HFFc6 (cell line): ENCODE measurements at regions not wholly inside any gene's neighbourhood (a gene's known extent, or its start where the extent isn't known, plus 50 kb on each side); places are given as distances from the start of the nearest gene placed in this dataset.

ENCODE experiments used
- DNase-seq: peaks from one replicate; pipeline ENCODE4 v3.0.0-alpha.2; 2018
- H3K27ac Mint-ChIP-seq: 2 replicates; pipeline ENCODE4 v1.8.0; 2020; ENCODE audit warnings: mild to moderate bottlenecking, mixed read lengths
- H3K27me3 Mint-ChIP-seq: 2 replicates; pipeline ENCODE4 v1.8.0; 2021; ENCODE audit warnings: mild to moderate bottlenecking, moderate library complexity, mixed read lengths; ENCODE audit not compliant: insufficient read depth
- H3K36me3 Mint-ChIP-seq: 2 replicates; pipeline ENCODE4 v1.8.0; 2021; ENCODE audit warnings: low read depth, mixed read lengths
- H3K4me1 Mint-ChIP-seq: 2 replicates; pipeline ENCODE4 v1.8.0; 2020; ENCODE audit warnings: low read depth, mixed read lengths
- H3K4me3 Mint-ChIP-seq: 2 replicates; pipeline ENCODE4 v1.8.0; 2020; ENCODE audit warnings: mild to moderate bottlenecking, moderate library complexity, mixed read lengths
- H3K9me3 Mint-ChIP-seq: 2 replicates; pipeline ENCODE4 v1.8.0; 2020; ENCODE audit warnings: mild to moderate bottlenecking, mixed read lengths
- TF ChIP-seq, protein P1 (sequence below): fragments of 200-600 bp; sonication (generic); IDR thresholded peaks from 2 replicates; pipeline ENCODE4 v1.5.0; 2021; ENCODE audit warnings: antibody characterized with exemption, mild to moderate bottlenecking

DNA sequence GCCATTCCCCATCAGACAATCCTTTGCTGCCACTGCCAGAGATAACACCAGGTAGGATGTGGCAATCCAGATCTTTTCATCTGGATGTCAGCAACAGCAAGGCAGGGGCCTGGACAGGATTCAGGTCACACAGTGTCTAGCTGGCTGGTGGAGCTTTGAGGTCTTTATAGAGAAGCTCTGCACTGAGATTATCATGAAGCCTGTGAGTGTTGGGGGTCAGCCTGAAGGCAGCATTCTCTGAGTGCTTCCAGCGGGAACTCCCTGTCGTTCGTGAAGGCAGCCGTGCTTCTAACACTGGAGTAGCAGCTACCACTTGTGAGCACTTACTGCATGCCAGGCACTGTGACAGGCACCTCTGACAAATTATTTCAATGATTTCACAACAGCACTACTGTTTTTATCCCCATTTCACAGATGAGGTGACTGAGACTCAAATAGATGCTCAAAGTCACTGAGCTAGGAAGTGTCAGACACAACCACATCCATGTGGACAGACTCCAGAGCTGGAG, 85.7 kb downstream of the SEMA4F start:
- no peak for DNase-seq
- TF ChIP-seq, protein P1, sequence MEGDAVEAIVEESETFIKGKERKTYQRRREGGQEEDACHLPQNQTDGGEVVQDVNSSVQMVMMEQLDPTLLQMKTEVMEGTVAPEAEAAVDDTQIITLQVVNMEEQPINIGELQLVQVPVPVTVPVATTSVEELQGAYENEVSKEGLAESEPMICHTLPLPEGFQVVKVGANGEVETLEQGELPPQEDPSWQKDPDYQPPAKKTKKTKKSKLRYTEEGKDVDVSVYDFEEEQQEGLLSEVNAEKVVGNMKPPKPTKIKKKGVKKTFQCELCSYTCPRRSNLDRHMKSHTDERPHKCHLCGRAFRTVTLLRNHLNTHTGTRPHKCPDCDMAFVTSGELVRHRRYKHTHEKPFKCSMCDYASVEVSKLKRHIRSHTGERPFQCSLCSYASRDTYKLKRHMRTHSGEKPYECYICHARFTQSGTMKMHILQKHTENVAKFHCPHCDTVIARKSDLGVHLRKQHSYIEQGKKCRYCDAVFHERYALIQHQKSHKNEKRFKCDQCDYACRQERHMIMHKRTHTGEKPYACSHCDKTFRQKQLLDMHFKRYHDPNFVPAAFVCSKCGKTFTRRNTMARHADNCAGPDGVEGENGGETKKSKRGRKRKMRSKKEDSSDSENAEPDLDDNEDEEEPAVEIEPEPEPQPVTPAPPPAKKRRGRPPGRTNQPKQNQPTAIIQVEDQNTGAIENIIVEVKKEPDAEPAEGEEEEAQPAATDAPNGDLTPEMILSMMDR, result no peak
- Mint-ChIP-seq H3K4me1 (peaks cover 61% of the 10 kb centered on the region), H3K4me3 (no peak overlapping the region), H3K27me3 (no peaks in the 10 kb centered on the region; the same call in 1 of the 2 replicates), H3K9me3 (peaks cover 14% of the 10 kb centered on the region), H3K27ac (peak overlapping the region; percentile 86), H3K36me3 (peaks cover 14% of the 10 kb centered on the region)

DNA sequence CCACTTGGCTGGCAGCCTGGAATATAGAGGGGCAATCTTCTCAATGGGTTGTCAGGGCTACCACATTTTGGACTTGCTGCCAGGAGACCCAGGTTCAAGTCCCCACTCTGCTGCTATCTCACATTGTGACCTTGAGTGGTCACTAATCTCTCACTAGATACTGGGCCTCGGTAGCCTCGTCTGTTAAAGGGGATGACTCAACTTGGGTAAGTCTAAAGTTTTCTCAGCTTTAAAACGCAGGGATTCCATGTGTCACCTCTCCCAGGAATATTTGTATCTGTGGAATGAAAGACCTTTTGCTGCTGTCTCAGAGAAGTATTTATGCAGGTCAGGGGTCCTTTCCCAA, 86.3 kb downstream of the SEMA4F start:
- TF ChIP-seq, protein P1, result no peak
- Mint-ChIP-seq H3K36me3 (peaks cover 14% of the 10 kb centered on the region), H3K27me3 (no peaks in the 10 kb centered on the region; the same call in 1 of the 2 replicates), H3K4me3 (peak overlapping the region; percentile 24), H3K9me3 (peaks cover 14% of the 10 kb centered on the region), H3K27ac (peak overlapping the region; percentile 86), H3K4me1 (peaks cover 55% of the 10 kb centered on the region)
- DNase-seq, result no peak

DNA sequence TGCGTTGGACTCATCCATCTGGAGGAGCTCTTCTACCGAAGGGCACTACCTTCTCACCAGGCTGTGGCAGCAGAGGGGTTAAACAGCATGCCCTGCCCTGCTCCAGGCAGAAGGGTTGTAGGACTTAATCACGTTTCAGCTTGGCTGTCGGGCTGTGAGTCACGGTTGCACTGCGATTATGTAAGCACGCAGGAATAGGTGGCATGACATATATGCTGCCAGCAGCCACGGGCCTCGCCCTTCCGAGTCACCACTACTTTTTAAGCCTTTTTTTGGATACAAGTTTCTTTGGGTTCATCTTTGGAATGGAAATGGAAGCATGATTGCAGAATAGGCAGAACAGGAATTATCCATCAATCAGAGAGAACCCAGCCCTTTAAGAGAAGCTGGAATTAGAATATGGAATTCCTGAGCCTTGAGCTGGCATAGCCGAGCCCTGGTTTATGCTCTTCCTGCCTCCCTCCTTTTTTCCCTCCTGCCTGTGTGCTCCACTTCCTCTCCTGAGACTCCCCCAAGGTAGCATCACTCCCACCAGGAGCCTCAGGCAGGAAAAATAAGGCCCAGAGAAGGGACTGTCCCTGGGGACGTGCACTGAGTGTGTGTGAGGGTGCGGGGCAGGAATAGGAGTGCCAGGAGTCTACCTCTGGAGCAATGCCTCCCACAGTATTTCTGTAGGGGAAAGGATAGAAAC, 86.8 kb downstream of the SEMA4F start:
- Mint-ChIP-seq H3K27me3 (peaks cover 1% of the 10 kb centered on the region; the same call in 1 of the 2 replicates), H3K27ac (peak overlapping the region; percentile 86), H3K4me3 (peak overlapping the region; percentile 24), H3K36me3 (peaks cover 14% of the 10 kb centered on the region), H3K9me3 (peaks cover 14% of the 10 kb centered on the region), H3K4me1 (peaks cover 50% of the 10 kb centered on the region)
- peak; percentile 99 for DNase-seq
- TF ChIP-seq, protein P1, result peak; percentile 40; the same call in 1 of the 2 replicates

DNA sequence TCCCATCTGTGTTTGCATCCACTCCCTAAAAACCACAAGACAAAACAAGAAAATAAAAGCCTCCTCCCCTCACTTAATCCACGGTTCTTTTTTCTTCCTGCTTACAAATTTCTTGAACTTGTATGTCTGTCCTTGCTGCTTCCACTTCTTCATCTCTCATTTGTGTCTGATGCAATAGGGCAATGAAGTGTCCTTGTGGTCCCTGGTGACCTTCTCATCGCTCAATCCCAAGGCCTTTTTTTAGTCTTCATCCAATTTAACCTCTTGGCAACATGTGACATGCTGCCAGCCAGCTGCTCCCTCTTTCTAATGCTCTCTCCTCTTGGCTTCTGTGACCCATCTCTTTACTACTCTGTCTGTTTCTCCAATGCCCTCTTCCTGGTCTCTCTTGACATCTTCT, 87.6 kb downstream of the SEMA4F start:
- Mint-ChIP-seq H3K4me3 (peak overlapping the region; percentile 24), H3K4me1 (peaks cover 46% of the 10 kb centered on the region), H3K9me3 (peaks cover 10% of the 10 kb centered on the region), H3K27ac (peak overlapping the region; percentile 86), H3K36me3 (peaks cover 9% of the 10 kb centered on the region), H3K27me3 (peaks cover 7% of the 10 kb centered on the region)
- TF ChIP-seq, protein P1, result no peak
- DNase-seq, result no peak

DNA sequence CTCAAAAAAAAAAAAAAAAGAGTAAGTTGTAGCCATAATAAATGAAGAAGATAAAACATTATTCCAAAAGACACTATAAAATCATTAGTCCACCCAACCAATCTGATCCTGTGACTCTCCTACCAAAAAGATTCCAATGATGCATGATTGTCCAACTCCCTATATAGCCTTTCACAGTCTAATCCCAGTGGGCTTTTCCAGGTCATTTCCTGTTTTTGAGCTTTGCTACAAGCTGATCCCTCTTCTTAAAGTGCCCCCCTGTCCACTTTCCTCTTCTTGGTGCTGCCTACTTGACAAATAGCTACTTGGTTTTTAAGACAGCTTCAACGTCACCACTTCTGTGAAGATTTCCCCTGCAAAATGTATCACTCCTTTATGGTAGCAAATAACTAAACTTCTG, 88.4 kb downstream of the SEMA4F start:
- peaks cover 46% of the 10 kb centered on the region for H3K4me1 Mint-ChIP-seq
- no peak for DNase-seq
- H3K27me3 Mint-ChIP-seq, result peaks cover 7% of the 10 kb centered on the region
- TF ChIP-seq, protein P1, result no peak
- peaks cover 1% of the 10 kb centered on the region for H3K9me3 Mint-ChIP-seq
- H3K4me3 Mint-ChIP-seq, result no peak overlapping the region
- H3K27ac Mint-ChIP-seq, result peak overlapping the region; percentile 86; the same call in 1 of the 2 replicates
- peaks cover under 1% of the 10 kb centered on the region for H3K36me3 Mint-ChIP-seq
